GM23338 (cell line): ENCODE measurements at regions not wholly inside any gene's neighbourhood (a gene's known extent, or its start where the extent isn't known, plus 50 kb on each side); places are given as distances from the start of the nearest gene placed in this dataset.

Source experiments
- ATAC-seq: fragments of 200-7000 bp; cut with Tn5 transposase; 3 replicates; pipeline ENCODE4 v1.9.1; 2020
- DNase-seq: peaks from one replicate; pipeline ENCODE4 v3.0.0-alpha.2; 2015; ENCODE audit warnings: low spot score
- H2AFZ ChIP-seq: fragments of 200-600 bp; sonication (generic); 2 replicates; pipeline ENCODE4 v1.8.0; 2016; ENCODE audit warnings: antibody characterized with exemption, mild to moderate bottlenecking, moderate library complexity
- H3F3A ChIP-seq: fragments of 200-600 bp; sonication (generic); replicated peaks from 2 replicates; pipeline ENCODE4 v1.8.0; 2017; ENCODE audit warnings: antibody characterized with exemption, mixed run types, low read depth
- H3K27ac ChIP-seq: fragments of 200-600 bp; sonication (generic); 2 replicates; pipeline ENCODE4 v1.6.1; 2016; ENCODE audit warnings: low read depth
- H3K27me3 ChIP-seq: fragments of 200-600 bp; sonication (generic); 2 replicates; pipeline ENCODE4 v1.8.0; 2016; ENCODE audit warnings: mild to moderate bottlenecking, mixed run types, moderate library complexity; ENCODE audit not compliant: insufficient read depth
- H3K36me3 ChIP-seq: fragments of 200-600 bp; sonication (generic); 2 replicates; pipeline ENCODE4 v1.8.0; 2016; ENCODE audit warnings: mild to moderate bottlenecking; ENCODE audit not compliant: insufficient read depth
- H3K4me1 ChIP-seq: fragments of 200-600 bp; sonication (generic); 2 replicates; pipeline ENCODE4 v1.8.0; 2016; ENCODE audit warnings: mild to moderate bottlenecking, moderate library complexity; ENCODE audit not compliant: insufficient read depth
- H3K4me2 ChIP-seq: fragments of 200-600 bp; sonication (generic); 2 replicates; pipeline ENCODE4 v1.7.1; 2017; ENCODE audit warnings: mixed run types
- H3K4me3 ChIP-seq: fragments of 200-600 bp; sonication (generic); 2 replicates; pipeline ENCODE4 v1.6.1; 2016; ENCODE audit warnings: mixed run types
- H3K79me2 ChIP-seq: fragments of 200-600 bp; sonication (generic); replicated peaks from 2 replicates; pipeline ENCODE4 v1.8.0; 2017; ENCODE audit warnings: mild to moderate bottlenecking; ENCODE audit not compliant: insufficient read depth
- H3K9me2 ChIP-seq: fragments of 200-600 bp; sonication (generic); 2 replicates; pipeline ENCODE4 v1.8.0; 2017; ENCODE audit not compliant: insufficient read depth
- H4K20me1 ChIP-seq: fragments of 200-600 bp; sonication (generic); replicated peaks from 2 replicates; pipeline ENCODE4 v1.8.0; 2017; ENCODE audit warnings: mild to moderate bottlenecking; ENCODE audit not compliant: insufficient read depth
- H3K27ac Mint-ChIP-seq: 2 replicates; pipeline ENCODE4 v1.8.0; 2020; ENCODE audit warnings: inconsistent platforms, mild to moderate bottlenecking, moderate library complexity, mixed read lengths
- H3K27me3 Mint-ChIP-seq: 3 replicates; pipeline ENCODE4 v1.8.0; 2022; ENCODE audit warnings: low read depth, mild to moderate bottlenecking, moderate library complexity, mixed read lengths, inconsistent platforms; ENCODE audit not compliant: insufficient read depth, poor library complexity
- H3K36me3 Mint-ChIP-seq: 3 replicates; pipeline ENCODE4 v1.8.0; 2021; ENCODE audit warnings: low read depth, mild to moderate bottlenecking, inconsistent platforms, moderate library complexity, mixed read lengths
- H3K4me1 Mint-ChIP-seq: 3 replicates; pipeline ENCODE4 v1.8.0; 2020; ENCODE audit warnings: mild to moderate bottlenecking, inconsistent platforms, mixed read lengths
- H3K4me3 Mint-ChIP-seq: 3 replicates; pipeline ENCODE4 v1.8.0; 2021; ENCODE audit warnings: moderate library complexity, mild to moderate bottlenecking, inconsistent platforms, mixed read lengths
- H3K9me3 Mint-ChIP-seq: 3 replicates; pipeline ENCODE4 v1.8.0; 2020; ENCODE audit warnings: moderate library complexity, mild to moderate bottlenecking, inconsistent platforms, mixed read lengths
- EZH2phosphoT487 ChIP-seq: fragments of 200-600 bp; sonication (generic); IDR thresholded peaks from one replicate; pipeline ENCODE4 v1.8.1; 2018; ENCODE audit warnings: antibody characterized with exemption; ENCODE audit not compliant: unreplicated experiment
- ZNF331 ChIP-seq: fragments of 250-450 bp; sonication (Bioruptor Pico); IDR thresholded peaks from 2 replicates; pipeline ENCODE4 v1.5.0; 2020; ENCODE audit warnings: low read depth, mild to moderate bottlenecking, moderate library complexity
- TF ChIP-seq, protein P1 (sequence below), 2 experiments: fragments of 200-600 bp in 1 of 2; sonication (generic) in 1 of 2; conservative IDR thresholded peaks; 2 replicates each; pipeline versions ENCODE4 v1.5.1 to v1.6.1; 2016 to 2017; ENCODE audit warnings: antibody characterized with exemption in 2 of 2, low read depth in 2 of 2, mild to moderate bottlenecking in 2 of 2, moderate library complexity in 1 of 2
- TF ChIP-seq, protein P2 (sequence below): IDR thresholded peaks from one replicate; pipeline ENCODE4 v1.6.1; 2018; ENCODE audit warnings: antibody characterized with exemption; ENCODE audit not compliant: unreplicated experiment

DNA sequence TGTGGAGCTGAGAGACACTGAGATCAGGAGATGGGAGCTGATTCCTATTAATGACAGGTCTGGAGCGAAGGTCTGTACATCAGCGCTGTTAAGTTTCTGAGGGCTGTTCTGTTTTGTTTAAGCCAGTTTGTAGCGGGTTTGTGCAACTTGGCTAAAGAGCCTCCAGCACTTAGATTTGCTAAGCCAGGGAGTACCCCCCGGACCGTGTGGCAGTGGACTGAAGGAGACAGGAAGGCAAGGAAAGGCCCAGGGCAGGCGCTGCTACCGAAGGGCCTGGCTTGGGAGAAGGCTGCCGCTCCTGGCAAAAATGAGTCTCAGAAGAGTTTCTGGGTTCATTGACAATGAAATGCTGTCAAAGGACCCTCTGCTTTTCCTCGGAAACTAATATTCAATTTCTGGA lies 139.3 kb upstream of the ZNF644 start:
- Histone ChIP-seq H3K27me3 (no peaks in the 10 kb centered on the region), H3F3A (no peaks in the 10 kb centered on the region), H3K4me1 (peaks cover 19% of the 10 kb centered on the region), H3K4me2 (no peak overlapping the region), H3K79me2 (no peaks in the 10 kb centered on the region), H3K27ac (no peak overlapping the region), H4K20me1 (no peaks in the 10 kb centered on the region), H3K4me3 (no peak overlapping the region), H3K36me3 (no peaks in the 10 kb centered on the region), H2AFZ (peak overlapping the region; percentile 74), H3K9me2 (no peaks in the 10 kb centered on the region; the same call in 1 of the 2 replicates)
- H3K9me3 Mint-ChIP-seq = no peaks in the 10 kb centered on the region
- peaks cover 24% of the 10 kb centered on the region for H3K4me1 Mint-ChIP-seq
- ATAC-seq (no peak), DNase-seq (no peak)
- no peak overlapping the region for H3K27ac Mint-ChIP-seq
- H3K27me3 Mint-ChIP-seq = peaks cover 12% of the 10 kb centered on the region
- no peak overlapping the region for H3K4me3 Mint-ChIP-seq
- H3K36me3 Mint-ChIP-seq = no peaks in the 10 kb centered on the region
- TF ChIP-seq, protein P1, sequence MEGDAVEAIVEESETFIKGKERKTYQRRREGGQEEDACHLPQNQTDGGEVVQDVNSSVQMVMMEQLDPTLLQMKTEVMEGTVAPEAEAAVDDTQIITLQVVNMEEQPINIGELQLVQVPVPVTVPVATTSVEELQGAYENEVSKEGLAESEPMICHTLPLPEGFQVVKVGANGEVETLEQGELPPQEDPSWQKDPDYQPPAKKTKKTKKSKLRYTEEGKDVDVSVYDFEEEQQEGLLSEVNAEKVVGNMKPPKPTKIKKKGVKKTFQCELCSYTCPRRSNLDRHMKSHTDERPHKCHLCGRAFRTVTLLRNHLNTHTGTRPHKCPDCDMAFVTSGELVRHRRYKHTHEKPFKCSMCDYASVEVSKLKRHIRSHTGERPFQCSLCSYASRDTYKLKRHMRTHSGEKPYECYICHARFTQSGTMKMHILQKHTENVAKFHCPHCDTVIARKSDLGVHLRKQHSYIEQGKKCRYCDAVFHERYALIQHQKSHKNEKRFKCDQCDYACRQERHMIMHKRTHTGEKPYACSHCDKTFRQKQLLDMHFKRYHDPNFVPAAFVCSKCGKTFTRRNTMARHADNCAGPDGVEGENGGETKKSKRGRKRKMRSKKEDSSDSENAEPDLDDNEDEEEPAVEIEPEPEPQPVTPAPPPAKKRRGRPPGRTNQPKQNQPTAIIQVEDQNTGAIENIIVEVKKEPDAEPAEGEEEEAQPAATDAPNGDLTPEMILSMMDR (conservative IDR thresholded peaks at IDR 0.05; ENCODE audit: low read depth in 2 of 2) = no peak

DNA sequence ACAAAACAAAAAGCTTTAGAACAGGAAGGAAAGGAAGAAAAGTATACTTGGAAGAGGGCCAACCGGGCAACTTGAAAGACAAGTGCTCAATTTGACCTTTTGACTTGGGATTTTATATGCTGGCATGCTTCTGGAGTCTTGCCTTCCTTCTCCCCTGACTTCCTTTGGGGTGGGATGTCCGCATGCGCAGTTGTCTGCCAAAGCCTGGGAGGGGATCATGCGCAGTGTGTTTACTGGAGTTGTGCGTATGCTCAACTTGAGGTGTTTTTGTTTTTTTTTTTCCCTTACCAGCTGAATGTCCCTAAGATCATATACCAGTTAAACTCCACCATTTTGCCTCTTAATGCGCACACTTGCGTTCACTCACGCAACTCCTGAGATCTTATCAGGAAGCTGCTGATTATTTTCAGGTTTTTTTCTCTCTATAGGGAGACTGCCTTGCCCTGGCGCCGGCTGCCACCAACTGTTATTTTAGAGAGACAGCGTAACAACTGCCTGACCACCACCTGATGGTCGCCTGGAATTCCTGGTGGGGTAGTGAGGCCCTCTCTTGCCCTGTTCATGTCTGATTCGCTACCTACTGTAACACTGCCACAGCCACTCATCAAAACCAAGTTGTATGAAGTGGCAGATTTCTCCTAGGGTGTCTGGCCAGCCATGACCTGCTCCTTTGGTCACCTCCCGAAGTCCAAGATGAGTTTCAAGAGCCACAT lies 138.7 kb upstream of the ZNF644 start:
- no peak overlapping the region for H3K4me3 Mint-ChIP-seq
- Histone ChIP-seq H3K4me3 (no peak overlapping the region), H3K27ac (no peak overlapping the region), H4K20me1 (no peaks in the 10 kb centered on the region), H2AFZ (peak overlapping the region; percentile 74), H3F3A (no peaks in the 10 kb centered on the region), H3K27me3 (no peaks in the 10 kb centered on the region), H3K4me1 (peaks cover 21% of the 10 kb centered on the region), H3K36me3 (no peaks in the 10 kb centered on the region), H3K79me2 (no peaks in the 10 kb centered on the region), H3K4me2 (no peak overlapping the region), H3K9me2 (no peaks in the 10 kb centered on the region; the same call in 1 of the 2 replicates)
- no peaks in the 10 kb centered on the region for H3K9me3 Mint-ChIP-seq
- DNase-seq = no peak
- peaks cover 12% of the 10 kb centered on the region for H3K27me3 Mint-ChIP-seq
- H3K4me1 Mint-ChIP-seq = peaks cover 23% of the 10 kb centered on the region
- no peak overlapping the region for H3K27ac Mint-ChIP-seq
- ATAC-seq = no peak
- TF ChIP-seq, protein P1 (conservative IDR thresholded peaks at IDR 0.05; ENCODE audit: low read depth in 2 of 2) = no peak
- TF ChIP-seq, protein P2, sequence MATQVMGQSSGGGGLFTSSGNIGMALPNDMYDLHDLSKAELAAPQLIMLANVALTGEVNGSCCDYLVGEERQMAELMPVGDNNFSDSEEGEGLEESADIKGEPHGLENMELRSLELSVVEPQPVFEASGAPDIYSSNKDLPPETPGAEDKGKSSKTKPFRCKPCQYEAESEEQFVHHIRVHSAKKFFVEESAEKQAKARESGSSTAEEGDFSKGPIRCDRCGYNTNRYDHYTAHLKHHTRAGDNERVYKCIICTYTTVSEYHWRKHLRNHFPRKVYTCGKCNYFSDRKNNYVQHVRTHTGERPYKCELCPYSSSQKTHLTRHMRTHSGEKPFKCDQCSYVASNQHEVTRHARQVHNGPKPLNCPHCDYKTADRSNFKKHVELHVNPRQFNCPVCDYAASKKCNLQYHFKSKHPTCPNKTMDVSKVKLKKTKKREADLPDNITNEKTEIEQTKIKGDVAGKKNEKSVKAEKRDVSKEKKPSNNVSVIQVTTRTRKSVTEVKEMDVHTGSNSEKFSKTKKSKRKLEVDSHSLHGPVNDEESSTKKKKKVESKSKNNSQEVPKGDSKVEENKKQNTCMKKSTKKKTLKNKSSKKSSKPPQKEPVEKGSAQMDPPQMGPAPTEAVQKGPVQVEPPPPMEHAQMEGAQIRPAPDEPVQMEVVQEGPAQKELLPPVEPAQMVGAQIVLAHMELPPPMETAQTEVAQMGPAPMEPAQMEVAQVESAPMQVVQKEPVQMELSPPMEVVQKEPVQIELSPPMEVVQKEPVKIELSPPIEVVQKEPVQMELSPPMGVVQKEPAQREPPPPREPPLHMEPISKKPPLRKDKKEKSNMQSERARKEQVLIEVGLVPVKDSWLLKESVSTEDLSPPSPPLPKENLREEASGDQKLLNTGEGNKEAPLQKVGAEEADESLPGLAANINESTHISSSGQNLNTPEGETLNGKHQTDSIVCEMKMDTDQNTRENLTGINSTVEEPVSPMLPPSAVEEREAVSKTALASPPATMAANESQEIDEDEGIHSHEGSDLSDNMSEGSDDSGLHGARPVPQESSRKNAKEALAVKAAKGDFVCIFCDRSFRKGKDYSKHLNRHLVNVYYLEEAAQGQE = no peak
- TF ChIP-seq EZH2phosphoT487 (no peak), ZNF331 (no peak)
- H3K36me3 Mint-ChIP-seq = no peaks in the 10 kb centered on the region
